Gastroesophageal sphincter (tissue), 4 donors: ENCODE measurements at regions not wholly inside any gene's neighbourhood (a gene's known extent, or its start where the extent isn't known, plus 50 kb on each side); places are given as distances from the start of the nearest gene placed in this dataset.

Experiments
- ATAC-seq: fragments of 150-250 bp; one replicate; pipeline ENCODE4 v1.9.1; 2016; ENCODE audit warnings: mild to moderate bottlenecking, moderate library complexity
- H3K27ac ChIP-seq, 4 donors: fragments of 200-600 bp; sonication (generic) in 3 of 4; 1 replicate in 3 of 4; 2 replicates in 1 of 4; pipeline ENCODE4 v1.5.1; 2016 to 2019
- H3K27me3 ChIP-seq: fragments of 200-600 bp; sonication (generic); one replicate; pipeline ENCODE4 v1.5.1; 2019
- H3K36me3 ChIP-seq, 2 donors: fragments of 200-600 bp; sonication (generic); one replicate each; pipeline ENCODE4 v1.5.1; 2019; ENCODE audit warnings: control low read depth in 1 of 2
- H3K4me1 ChIP-seq, 3 donors: fragments of 200-600 bp; sonication (generic); 1 replicate in 2 of 3; 2 replicates in 1 of 3; pipeline ENCODE4 v1.5.1; 2016 to 2019; ENCODE audit warnings: control low read depth in 2 of 3
- H3K4me3 ChIP-seq, 2 donors: fragments of 200-600 bp; sonication (generic); one replicate each; pipeline ENCODE4 v1.5.1; 2019; ENCODE audit warnings: mild to moderate bottlenecking in 1 of 2, moderate library complexity in 1 of 2
- H3K9me3 ChIP-seq, 3 donors: fragments of 200-600 bp; sonication (generic); one replicate each; pipeline ENCODE4 v1.5.1; 2017 to 2019; ENCODE audit warnings: control low read depth in 2 of 3
- EP300 ChIP-seq: sonication (generic); formaldehyde crosslinking; IDR thresholded peaks from one replicate; pipeline ENCODE4 v1.6.1; 2017; ENCODE audit warnings: antibody characterized with exemption, mild to moderate bottlenecking
- POLR2A ChIP-seq, 2 donors: fragments of 450-650 bp; IDR thresholded peaks; one replicate each; pipeline ENCODE4 v1.6.1; 2017; ENCODE audit warnings: antibody characterized with exemption in 2 of 2, mild to moderate bottlenecking in 2 of 2, moderate library complexity in 1 of 2
- POLR2AphosphoS5 ChIP-seq: sonication (generic); formaldehyde crosslinking; IDR thresholded peaks from one replicate; pipeline ENCODE4 v1.6.1; 2017; ENCODE audit warnings: antibody characterized with exemption
- WGBS, 2 donors: methylation state at CpG; one replicate each; pipeline ENCODE4 v1.1.5; 2018; ENCODE audit warnings: low coverage in 1 of 2; 5-methylcytosine and 5-hydroxymethylcytosine counted together
- TF ChIP-seq, protein P1 (sequence below), 4 experiments: fragments of 200-600 bp in 2 of 4; fragments of 450-650 bp in 2 of 4; sonication (generic) in 1 of 4; IDR thresholded peaks; one replicate each; pipeline ENCODE4 v1.5.1; 2017 to 2019; ENCODE audit warnings: antibody characterized with exemption in 4 of 4, mild to moderate bottlenecking in 2 of 4, moderate library complexity in 2 of 4

DNA sequence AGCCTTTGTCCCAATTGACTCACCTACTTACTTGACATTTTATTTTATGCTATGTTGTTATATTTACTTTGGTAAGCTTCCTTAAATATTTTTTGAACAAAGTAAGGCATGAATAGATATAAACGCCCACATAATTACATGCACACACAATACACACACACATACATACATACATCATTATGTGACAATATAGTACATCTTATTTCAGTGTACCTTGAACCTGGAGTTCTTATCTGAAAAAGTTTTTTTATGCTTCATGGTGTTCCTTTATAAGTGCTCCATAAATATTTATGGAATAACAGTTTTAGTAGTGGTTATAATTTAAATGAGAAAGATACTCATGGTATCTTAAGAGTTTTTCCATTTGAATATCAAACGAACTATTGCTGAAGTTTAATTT is 102.8 kb upstream of the MTPN start:
- no peak overlapping the region for H3K4me3 ChIP-seq
- 73 to 83% methylated on average over 2 of the region's 2 CpGs for WGBS, 2 donors
- no peak for ATAC-seq
- no peak overlapping the region for H3K27ac ChIP-seq
- H3K36me3 ChIP-seq, result no peaks in the 10 kb centered on the region
- no peaks in the 10 kb centered on the region for H3K4me1 ChIP-seq
- no peaks in the 10 kb centered on the region for H3K9me3 ChIP-seq
- no peaks in the 10 kb centered on the region for H3K27me3 ChIP-seq
- TF ChIP-seq, protein P1, sequence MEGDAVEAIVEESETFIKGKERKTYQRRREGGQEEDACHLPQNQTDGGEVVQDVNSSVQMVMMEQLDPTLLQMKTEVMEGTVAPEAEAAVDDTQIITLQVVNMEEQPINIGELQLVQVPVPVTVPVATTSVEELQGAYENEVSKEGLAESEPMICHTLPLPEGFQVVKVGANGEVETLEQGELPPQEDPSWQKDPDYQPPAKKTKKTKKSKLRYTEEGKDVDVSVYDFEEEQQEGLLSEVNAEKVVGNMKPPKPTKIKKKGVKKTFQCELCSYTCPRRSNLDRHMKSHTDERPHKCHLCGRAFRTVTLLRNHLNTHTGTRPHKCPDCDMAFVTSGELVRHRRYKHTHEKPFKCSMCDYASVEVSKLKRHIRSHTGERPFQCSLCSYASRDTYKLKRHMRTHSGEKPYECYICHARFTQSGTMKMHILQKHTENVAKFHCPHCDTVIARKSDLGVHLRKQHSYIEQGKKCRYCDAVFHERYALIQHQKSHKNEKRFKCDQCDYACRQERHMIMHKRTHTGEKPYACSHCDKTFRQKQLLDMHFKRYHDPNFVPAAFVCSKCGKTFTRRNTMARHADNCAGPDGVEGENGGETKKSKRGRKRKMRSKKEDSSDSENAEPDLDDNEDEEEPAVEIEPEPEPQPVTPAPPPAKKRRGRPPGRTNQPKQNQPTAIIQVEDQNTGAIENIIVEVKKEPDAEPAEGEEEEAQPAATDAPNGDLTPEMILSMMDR (IDR thresholded peaks at IDR 0.05), result no peak
- TF ChIP-seq POLR2AphosphoS5 (no peak), EP300 (no peak)

DNA sequence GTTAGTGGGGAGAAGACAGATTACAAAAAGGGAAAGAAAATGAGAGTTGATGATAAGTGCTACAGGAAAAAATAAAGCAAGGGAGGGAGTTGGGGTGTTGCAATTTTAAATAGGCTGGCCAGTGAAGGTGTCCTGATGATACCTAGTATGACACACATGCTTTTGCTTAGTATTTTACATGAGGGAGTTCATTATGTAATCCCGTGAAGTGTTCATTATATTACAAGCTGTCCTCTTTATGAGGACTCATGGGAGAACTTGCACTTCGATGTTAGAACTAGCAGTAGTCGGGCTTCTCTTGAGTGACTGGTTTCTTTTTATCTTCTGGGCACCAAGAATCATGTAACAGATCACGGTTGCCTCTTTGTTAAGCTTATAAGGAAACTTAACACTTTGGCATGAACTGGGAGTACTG is 102.3 kb upstream of the MTPN start:
- no peaks in the 10 kb centered on the region for H3K36me3 ChIP-seq
- H3K27me3 ChIP-seq, result no peaks in the 10 kb centered on the region
- no peak overlapping the region for H3K27ac ChIP-seq
- no peak for ATAC-seq
- no peaks in the 10 kb centered on the region for H3K9me3 ChIP-seq
- H3K4me1 ChIP-seq, result no peaks in the 10 kb centered on the region
- TF ChIP-seq, protein P1 (IDR thresholded peaks at IDR 0.05), result no peak
- no peak for TF ChIP-seq POLR2AphosphoS5
- TF ChIP-seq POLR2A (IDR thresholded peaks at IDR 0.05), result no peak
- TF ChIP-seq EP300, result no peak
- no peak overlapping the region for H3K4me3 ChIP-seq
- 74 to 89% methylated on average over 4 of the region's 4 CpGs for WGBS, 2 donors

DNA sequence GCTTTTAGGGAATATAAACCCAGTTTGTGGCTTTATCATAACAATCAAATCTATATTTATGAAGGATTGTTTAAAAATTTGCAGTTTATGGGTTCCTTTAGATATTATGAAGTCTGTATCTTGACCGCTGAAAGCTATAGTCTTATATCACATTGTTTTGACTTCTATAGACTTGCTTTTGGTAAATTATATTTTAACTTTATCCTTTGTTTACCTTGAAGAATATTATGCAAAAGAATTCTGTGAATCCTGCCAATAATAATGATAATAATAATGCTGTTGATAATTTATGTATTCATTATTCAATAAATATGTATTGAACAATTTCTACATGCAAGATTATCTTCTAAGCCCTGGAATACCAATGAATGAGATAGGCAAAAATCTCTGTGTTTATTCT is 101.9 kb upstream of the MTPN start:
- Histone ChIP-seq H3K27ac (no peak overlapping the region), H3K9me3 (no peaks in the 10 kb centered on the region), H3K4me1 (no peaks in the 10 kb centered on the region), H3K27me3 (no peaks in the 10 kb centered on the region), H3K4me3 (no peak overlapping the region), H3K36me3 (no peaks in the 10 kb centered on the region)
- no peak for TF ChIP-seq EP300
- TF ChIP-seq, protein P1 (IDR thresholded peaks at IDR 0.05), result no peak
- no peak for TF ChIP-seq POLR2A (IDR thresholded peaks at IDR 0.05)
- 70 to 89% methylated on average over 1 of the region's 1 CpG for WGBS, 2 donors
- ATAC-seq, result no peak

DNA sequence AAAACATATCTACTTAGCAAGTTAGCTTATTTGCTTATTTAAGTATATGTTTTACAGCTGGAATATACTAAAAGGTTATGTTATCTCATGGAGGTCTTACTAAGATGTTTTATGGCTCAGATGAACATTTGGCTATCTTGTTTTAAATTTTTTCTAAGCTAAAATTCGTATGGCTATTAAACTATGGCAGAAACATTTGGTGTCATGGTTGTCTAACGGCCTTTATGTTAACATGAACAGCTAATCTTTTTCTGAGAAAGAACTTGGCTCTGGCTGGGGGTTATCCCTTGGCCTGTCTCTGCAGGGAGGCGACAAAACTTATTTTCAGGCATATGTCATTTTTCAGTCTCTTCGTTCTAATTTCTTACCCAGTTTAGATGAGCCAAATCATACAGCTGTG is 101.5 kb upstream of the MTPN start:
- Histone ChIP-seq H3K36me3 (no peaks in the 10 kb centered on the region), H3K27me3 (no peaks in the 10 kb centered on the region), H3K27ac (no peak overlapping the region), H3K4me3 (no peak overlapping the region), H3K9me3 (no peaks in the 10 kb centered on the region), H3K4me1 (no peaks in the 10 kb centered on the region)
- no peak for ATAC-seq
- TF ChIP-seq EP300, result no peak
- no peak for TF ChIP-seq POLR2AphosphoS5
- TF ChIP-seq, protein P1 (IDR thresholded peaks at IDR 0.05), result no peak
- no peak for TF ChIP-seq POLR2A (IDR thresholded peaks at IDR 0.05)
- WGBS, 2 donors, result 63 to 67% methylated on average over 4 of the region's 4 CpGs

DNA sequence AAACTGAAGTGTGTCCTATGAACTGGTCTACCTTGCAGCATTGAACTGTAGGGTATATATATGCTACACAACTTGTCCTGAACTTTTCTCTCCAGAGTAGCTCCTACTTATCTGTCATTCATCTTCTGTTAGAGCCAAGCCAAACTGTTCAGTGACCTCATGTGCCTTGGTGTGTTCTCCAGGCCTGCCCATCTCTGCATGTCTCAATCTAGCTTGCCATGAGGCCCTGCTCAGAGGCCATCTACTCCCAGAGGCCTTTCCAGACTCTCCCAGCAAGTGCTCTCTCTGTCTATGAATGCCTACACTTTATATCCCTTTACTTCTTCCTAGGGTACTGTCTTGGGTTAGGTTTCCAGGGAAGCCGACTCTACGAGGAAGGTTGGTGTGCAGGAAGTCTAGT is 99.8 kb upstream of the MTPN start:
- no peak overlapping the region for H3K27ac ChIP-seq
- WGBS, 2 donors, result no CpG with 5 or more reads among the region's 2 CpGs
- TF ChIP-seq EP300, result no peak
- TF ChIP-seq, protein P1 (IDR thresholded peaks at IDR 0.05), result no peak
- no peak for TF ChIP-seq POLR2AphosphoS5
- no peak for TF ChIP-seq POLR2A (IDR thresholded peaks at IDR 0.05)
- H3K36me3 ChIP-seq, result no peaks in the 10 kb centered on the region
- H3K4me3 ChIP-seq, result no peak overlapping the region
- no peaks in the 10 kb centered on the region for H3K4me1 ChIP-seq
- no peak for ATAC-seq
- H3K9me3 ChIP-seq, result no peaks in the 10 kb centered on the region
- no peaks in the 10 kb centered on the region for H3K27me3 ChIP-seq
